ENCODE measurements at regions not wholly inside any gene's neighbourhood (a gene's known extent, or its start where the extent isn't known, plus 50 kb on each side); places are given as distances from the start of the nearest gene placed in this dataset.
"Not testable (repeated sequence)": the region's sequence is repeated elsewhere in the genome, so short reads cannot be mapped to it uniquely, and the experiment has no call there.

DNA sequence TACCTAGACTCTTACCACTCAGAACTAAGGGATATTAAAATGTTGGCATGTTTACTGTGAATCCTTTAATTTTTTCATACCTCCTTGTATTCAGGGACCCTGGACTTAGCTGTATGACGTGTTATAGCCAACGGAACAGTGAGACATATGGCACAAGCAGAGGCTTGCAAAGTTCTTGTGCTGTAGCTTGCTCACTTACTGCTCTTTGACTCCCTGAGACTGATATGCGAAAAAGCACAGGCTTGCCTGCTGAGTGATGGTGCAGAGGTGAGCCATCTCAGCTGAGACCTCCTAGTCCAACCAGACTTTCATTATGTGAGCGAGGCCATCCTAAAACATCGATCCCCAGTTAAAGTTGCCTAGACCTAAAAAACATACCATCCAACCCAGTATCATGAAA, 811.0 kb downstream of the METTL15 start:
- FAIRE-seq: peak; percentile 76
- DNase-seq (ENCODE audit: insufficient read length, low spot score): no peak
- TF ChIP-seq POLR2A (IDR thresholded peaks at IDR 0.05; ENCODE audit: low read depth, low read length): no peak

DNA sequence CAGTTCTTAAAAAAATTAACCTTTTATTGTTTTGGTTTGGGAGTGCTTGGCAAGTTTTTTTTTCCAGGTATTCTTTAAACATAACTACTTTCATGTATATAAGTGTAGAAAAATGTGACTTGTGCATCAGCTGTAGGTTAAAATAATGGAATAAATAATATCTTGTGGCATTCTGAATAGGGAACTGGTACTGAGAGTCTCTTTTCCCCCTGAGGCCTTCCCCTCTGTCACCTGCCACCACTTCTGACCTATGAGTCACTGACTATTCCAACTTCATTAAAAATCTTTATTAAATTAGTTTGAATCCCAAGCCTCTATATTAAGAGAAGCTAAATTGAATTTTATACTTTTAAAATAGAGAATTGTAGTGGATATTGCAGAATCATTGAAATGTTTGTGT, 805.7 kb downstream of the METTL15 start:
- no peak for DNase-seq (ENCODE audit: insufficient read length, low spot score)
- FAIRE-seq: no peak
- TF ChIP-seq POLR2A (IDR thresholded peaks at IDR 0.05; ENCODE audit: low read depth, low read length): no peak

DNA sequence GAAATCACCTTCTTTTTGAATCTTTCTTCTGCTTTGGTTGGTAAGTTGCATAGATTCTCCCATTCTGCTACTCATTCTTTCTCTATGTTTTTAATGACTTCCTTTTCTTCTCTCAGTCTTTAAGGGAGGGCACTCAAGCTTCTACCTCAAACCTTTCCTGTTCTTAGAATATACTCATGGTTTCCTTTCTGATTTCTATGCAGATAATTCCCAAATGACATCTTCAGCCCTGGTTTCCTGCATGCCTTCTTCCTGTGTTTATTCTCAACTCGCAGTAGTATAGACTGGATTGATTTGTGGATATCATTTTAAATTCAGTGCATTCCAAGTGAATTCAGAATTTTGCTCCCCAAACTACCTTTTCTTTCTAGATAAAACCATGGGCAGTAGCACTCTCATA, 803.6 kb downstream of the METTL15 start:
- no peak for TF ChIP-seq POLR2A (IDR thresholded peaks at IDR 0.05; ENCODE audit: low read depth, low read length)

GRCh38 chr11:28910926-28911325, 802.7 kb downstream of the METTL15 start:
- no peak for TF ChIP-seq POLR2A (IDR thresholded peaks at IDR 0.05; ENCODE audit: low read depth, low read length)
- no peak for FAIRE-seq
- no peak for DNase-seq (ENCODE audit: insufficient read length, low spot score)

More for the DNA sequence above, 803.6 kb downstream of the METTL15 start:
- DNase-seq (ENCODE audit: insufficient read length, low spot score) (no peak), FAIRE-seq (no peak)

DNA sequence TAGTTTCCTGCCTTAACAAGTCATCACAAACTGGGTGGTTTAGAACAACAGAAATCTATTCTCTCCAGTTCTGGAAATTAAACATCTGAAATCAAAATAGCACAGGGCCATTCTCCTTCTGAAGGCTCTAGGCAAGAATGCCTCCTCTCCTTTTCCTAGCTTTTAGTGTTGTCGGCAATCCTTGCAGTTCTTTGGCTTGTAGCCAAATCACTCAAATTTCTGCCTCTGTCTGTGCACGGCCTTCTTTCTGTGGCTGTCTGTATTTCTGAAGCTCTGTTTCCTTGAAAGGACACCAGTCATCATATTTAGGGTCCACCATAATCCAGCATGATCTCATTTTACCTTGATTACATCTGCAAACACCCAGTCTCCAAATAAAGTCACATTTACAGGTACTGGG, 795.5 kb downstream of the METTL15 start:
- FAIRE-seq (no peak), DNase-seq (ENCODE audit: insufficient read length, low spot score) (no peak)
- TF ChIP-seq POLR2A (IDR thresholded peaks at IDR 0.05; ENCODE audit: low read depth, low read length): no peak

GRCh38 chr11:28900427-28900826, 792.2 kb downstream of the METTL15 start:
- no peak for DNase-seq (ENCODE audit: insufficient read length, low spot score)
- FAIRE-seq: no peak
- no peak for TF ChIP-seq POLR2A (IDR thresholded peaks at IDR 0.05; ENCODE audit: low read depth, low read length)

DNA sequence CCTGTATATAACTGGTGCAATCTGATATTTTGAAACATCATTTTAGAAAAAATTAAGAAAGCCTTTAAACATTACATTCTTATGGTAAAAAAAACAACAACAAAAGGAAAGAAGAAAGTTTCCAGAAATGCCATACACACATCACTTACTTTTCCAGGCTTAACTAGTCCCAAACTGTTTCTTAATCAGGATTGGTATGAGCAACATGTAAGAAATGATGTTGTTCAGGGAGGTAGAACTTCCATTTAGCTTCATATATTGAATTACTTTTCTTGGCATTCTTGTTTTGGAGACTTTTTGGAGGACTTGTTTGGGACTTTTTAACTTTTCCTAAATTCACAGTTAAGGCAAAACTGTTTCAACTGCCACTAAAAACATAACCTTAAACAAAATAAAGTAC, 791.5 kb downstream of the METTL15 start:
- no peak for DNase-seq (ENCODE audit: insufficient read length, low spot score)

DNA sequence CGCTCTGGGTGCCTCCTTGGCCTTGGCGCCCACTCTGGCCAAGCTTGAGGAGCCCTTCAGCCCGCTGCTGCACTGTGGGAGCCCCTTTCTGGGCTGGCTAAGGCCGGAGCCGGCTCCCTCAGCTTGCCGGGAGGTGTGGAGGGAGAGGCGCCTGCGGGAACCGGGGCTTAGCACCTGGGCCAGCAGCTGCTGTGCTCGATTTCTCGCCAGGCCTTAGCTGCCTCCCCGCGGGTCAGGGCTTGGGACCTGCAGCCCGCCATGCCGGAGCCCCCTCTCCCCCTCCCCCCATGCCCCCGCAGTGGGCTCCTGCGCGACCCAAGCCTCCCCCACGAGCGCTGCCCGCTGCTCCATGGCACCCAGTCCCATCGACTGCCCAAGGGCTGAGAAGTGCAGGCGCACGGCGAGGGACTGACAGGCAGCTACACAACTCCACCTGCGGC, 782.4 kb downstream of the METTL15 start:
- not testable (repeated sequence) for FAIRE-seq; DNase-seq (ENCODE audit: insufficient read length, low spot score)

More for the DNA sequence above, 791.5 kb downstream of the METTL15 start:
- no peak for TF ChIP-seq POLR2A (IDR thresholded peaks at IDR 0.05; ENCODE audit: low read depth, low read length)
- FAIRE-seq: peak; percentile 75

DNA sequence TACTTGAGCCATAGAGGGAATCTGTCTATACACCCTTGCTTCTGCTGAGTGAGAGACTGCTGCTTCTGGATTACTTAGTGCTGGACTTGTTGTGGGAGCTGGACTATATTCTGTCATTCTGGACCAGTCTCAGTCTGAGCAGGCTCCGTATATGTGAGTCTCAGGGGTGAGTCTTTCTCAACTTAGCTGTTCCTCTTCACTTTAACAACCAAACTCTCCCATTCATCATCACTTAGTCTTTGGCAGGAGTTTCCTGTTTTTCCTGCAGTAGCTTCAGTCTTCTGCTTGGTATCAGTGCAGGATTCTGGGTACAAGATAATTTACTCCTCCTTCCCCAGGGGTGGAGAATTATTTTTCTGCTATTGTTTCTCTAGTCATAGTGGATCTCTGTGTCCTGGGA, 779.5 kb downstream of the METTL15 start:
- TF ChIP-seq POLR2A (IDR thresholded peaks at IDR 0.05; ENCODE audit: low read depth, low read length): no peak
- no peak for DNase-seq (ENCODE audit: insufficient read length, low spot score)
- peak; percentile 67 for FAIRE-seq

- FAIRE-seq (peak; percentile 67), DNase-seq (ENCODE audit: insufficient read length, low spot score) (no peak)
- no peak for TF ChIP-seq POLR2A (IDR thresholded peaks at IDR 0.05; ENCODE audit: low read depth, low read length)
These were observed 771.7 kb downstream of the METTL15 start for GRCh38 chr11:28879869-28880268.

DNA sequence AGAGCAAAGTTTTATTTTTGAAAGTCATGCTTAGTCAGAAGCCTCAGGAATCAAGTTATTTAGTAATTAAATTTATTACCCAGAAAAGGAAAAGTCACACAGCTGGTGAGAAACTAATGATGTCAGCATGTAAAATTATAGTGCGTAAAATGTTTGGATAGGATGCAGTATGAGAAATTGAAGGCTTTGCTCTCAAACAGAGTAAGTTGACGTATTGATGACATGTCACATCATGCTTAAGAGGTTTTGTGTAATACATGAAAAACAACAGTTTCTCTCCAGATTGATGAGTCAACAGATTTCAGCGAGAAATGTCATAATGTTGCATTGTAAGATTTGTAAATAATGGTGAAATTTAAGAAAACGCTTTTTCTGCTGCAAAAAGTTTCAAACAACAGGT, 769.8 kb downstream of the METTL15 start:
- FAIRE-seq: peak; percentile 57
- no peak for TF ChIP-seq POLR2A (IDR thresholded peaks at IDR 0.05; ENCODE audit: low read depth, low read length)
- no peak for DNase-seq (ENCODE audit: insufficient read length, low spot score)

- DNase-seq (ENCODE audit: insufficient read length, low spot score): no peak
- no peak for TF ChIP-seq POLR2A (IDR thresholded peaks at IDR 0.05; ENCODE audit: low read depth, low read length)
- FAIRE-seq: peak; percentile 93
These were observed 769.2 kb downstream of the METTL15 start for GRCh38 chr11:28877340-28877739.

GRCh38 chr11:28874706-28875105, 766.5 kb downstream of the METTL15 start:
- FAIRE-seq: peak; percentile 38
- TF ChIP-seq POLR2A (IDR thresholded peaks at IDR 0.05; ENCODE audit: low read depth, low read length): no peak
- no peak for DNase-seq (ENCODE audit: insufficient read length, low spot score)

GRCh38 chr11:28871090-28871489, 762.9 kb downstream of the METTL15 start:
- DNase-seq (ENCODE audit: insufficient read length, low spot score) (no peak), FAIRE-seq (no peak)

GRCh38 chr11:28863422-28863821, 755.2 kb downstream of the METTL15 start:
- no peak for TF ChIP-seq POLR2A (IDR thresholded peaks at IDR 0.05; ENCODE audit: low read depth, low read length)
- no peak for FAIRE-seq

More at GRCh38 chr11:28871090-28871489, 762.9 kb downstream of the METTL15 start:
- no peak for TF ChIP-seq POLR2A (IDR thresholded peaks at IDR 0.05; ENCODE audit: low read depth, low read length)

DNA sequence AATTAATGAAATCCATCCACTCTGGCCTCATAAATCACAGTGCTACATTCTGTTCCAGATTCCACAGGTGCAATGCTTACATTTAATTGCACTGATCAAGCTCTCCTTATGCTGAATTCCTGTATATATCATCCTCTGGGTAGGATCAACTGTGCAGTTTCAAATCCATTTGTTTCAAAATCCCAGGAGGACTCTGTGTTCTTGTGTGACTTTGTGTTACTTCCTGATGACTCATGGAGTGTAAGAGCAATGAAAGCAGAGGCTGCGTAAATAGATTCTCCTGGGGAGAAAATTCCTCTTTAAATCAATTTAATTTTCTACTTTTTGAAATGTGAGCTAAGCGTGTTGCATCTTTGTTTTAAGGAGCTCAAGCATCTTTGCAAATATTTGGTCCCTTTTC, 752.7 kb downstream of the METTL15 start:
- TF ChIP-seq POLR2A (IDR thresholded peaks at IDR 0.05; ENCODE audit: low read depth, low read length): no peak
- DNase-seq (ENCODE audit: insufficient read length, low spot score) (no peak), FAIRE-seq (peak; percentile 89)

More at GRCh38 chr11:28863422-28863821, 755.2 kb downstream of the METTL15 start:
- no peak for DNase-seq (ENCODE audit: insufficient read length, low spot score)

Data from H54 (cell line).